Caco-2 (cell line): ENCODE measurements at regions not wholly inside any gene's neighbourhood (a gene's known extent, or its start where the extent isn't known, plus 50 kb on each side); places are given as distances from the start of the nearest gene placed in this dataset.

Experiments used
- BruUV-seq: library from RNA; stranded (reverse); fragments of 400-500 nt; replicated peaks from 2 replicates; lab custom pipeline; 2021; lab: Mats Ljungman, UMichigan
- CTCF ChIA-PET: fragments of 300-600 bp; sonication (Branson Sonifier 250); formaldehyde crosslinking; loops from one replicate; lab custom pipeline; 2022; ENCODE audit warnings: antibody characterized with exemption; lab: Charles Lee
- POLR2A ChIA-PET: fragments of 300-600 bp; sonication (Branson Sonifier 250); formaldehyde crosslinking; loops from one replicate; lab custom pipeline; 2022; ENCODE audit warnings: antibody characterized with exemption; lab: Charles Lee
- DNase-seq, 2 experiments: peaks; one replicate each; pipeline versions ENCODE4 v3.0.0 to v3.0.0-alpha.2; 2020 to 2022
- H3K27me3 ChIP-seq: replicated peaks from 2 replicates; pipeline ENCODE4 v1.6.0; 2011; ENCODE audit warnings: low read length; ENCODE audit not compliant: control insufficient read depth, insufficient read depth
- H3K36me3 ChIP-seq: 2 replicates; pipeline ENCODE4 v1.5.1; 2011; ENCODE audit warnings: low read length; ENCODE audit not compliant: control insufficient read depth, insufficient read depth
- H3K4me1 ChIP-seq: fragments of 250-450 bp; sonication (Bioruptor Pico); 2 replicates; pipeline ENCODE4 v1.5.1; 2020; ENCODE audit warnings: mild to moderate bottlenecking
- H3K4me3 ChIP-seq: 2 replicates; pipeline ENCODE4 v1.5.1; 2011; ENCODE audit warnings: low read depth, mild to moderate bottlenecking, control low read depth, low read length
- H3K9me3 ChIP-seq: fragments of 250-450 bp; sonication (Bioruptor Pico); 2 replicates; pipeline ENCODE4 v1.5.1; 2020; ENCODE audit warnings: mild to moderate bottlenecking, moderate library complexity
- H3K27ac Mint-ChIP-seq: one replicate; pipeline ENCODE4 v1.8.0; 2022; ENCODE audit warnings: mixed read lengths; ENCODE audit not compliant: unreplicated experiment
- H3K27me3 Mint-ChIP-seq: one replicate; pipeline ENCODE4 v1.8.0; 2022; ENCODE audit warnings: mixed read lengths; ENCODE audit not compliant: insufficient read depth, unreplicated experiment
- H3K36me3 Mint-ChIP-seq: one replicate; pipeline ENCODE4 v1.8.0; 2022; ENCODE audit warnings: mild to moderate bottlenecking, mixed read lengths; ENCODE audit not compliant: insufficient read depth, unreplicated experiment
- H3K4me1 Mint-ChIP-seq: one replicate; pipeline ENCODE4 v1.8.0; 2022; ENCODE audit warnings: low read depth, mixed read lengths; ENCODE audit not compliant: unreplicated experiment
- H3K4me3 Mint-ChIP-seq: one replicate; pipeline ENCODE4 v1.8.0; 2022; ENCODE audit warnings: mild to moderate bottlenecking, moderate library complexity, mixed read lengths; ENCODE audit not compliant: unreplicated experiment
- H3K9me3 Mint-ChIP-seq: one replicate; pipeline ENCODE4 v1.8.0; 2022; ENCODE audit warnings: mixed read lengths; ENCODE audit not compliant: unreplicated experiment
- intact Hi-C: fragments of 100-400 bp; cut with micrococcal nuclease; formaldehyde crosslinking; loops from one replicate; pipeline ENCODE4 v1.10.0; 2022; ENCODE audit not compliant: unreplicated experiment
- TF ChIP-seq, protein P1 (sequence below), 2 experiments: fragments of 200-600 bp in 1 of 2; IDR thresholded peaks; 1 replicate in 1 of 2; 2 replicates in 1 of 2; pipeline versions ENCODE4 v1.5.1 to v1.8.0; 2011 to 2022; ENCODE audit warnings: antibody characterized with exemption in 1 of 2, control low read depth in 1 of 2, inconsistent platforms in 1 of 2, low read depth in 1 of 2, low read length in 1 of 2, mild to moderate bottlenecking in 1 of 2, moderate library complexity in 1 of 2; ENCODE audit not compliant: insufficient read depth in 1 of 2, severe bottlenecking in 1 of 2, unreplicated experiment in 1 of 2

DNA sequence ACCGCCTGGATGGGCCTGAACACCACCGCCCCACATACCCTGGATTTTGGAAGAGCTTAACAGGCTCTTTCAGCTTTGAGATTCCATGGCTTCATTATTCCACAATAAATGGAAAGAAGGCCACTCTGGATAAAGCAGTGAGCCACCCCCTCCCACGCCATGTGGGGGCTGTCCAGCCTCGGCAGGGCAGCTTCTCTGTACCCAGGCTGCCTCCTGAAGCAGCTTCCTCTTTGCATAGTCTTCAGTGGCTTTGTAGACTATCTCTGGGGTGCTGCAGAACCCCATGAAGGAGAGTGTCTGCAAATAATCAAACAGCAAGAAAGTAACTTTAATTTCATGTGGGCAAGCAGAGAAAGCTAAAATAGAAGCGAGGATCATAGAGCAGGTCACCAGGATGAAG is 96.6 kb upstream of the NXT1 start:
- CTCF ChIA-PET, result interaction anchor here (0.5 kb wide), 1 partner anchor 604 kb away, joined by 3 read pairs; no protein-coding TSS in a partner anchor
- Histone ChIP-seq H3K36me3 (no peaks in the 10 kb centered on the region), H3K27me3 (no peaks in the 10 kb centered on the region), H3K4me1 (no peaks in the 10 kb centered on the region), H3K9me3 (no peaks in the 10 kb centered on the region; the same call in 1 of the 2 replicates), H3K4me3 (no peak overlapping the region)
- Mint-ChIP-seq H3K27me3 (no peaks in the 10 kb centered on the region), H3K4me1 (no peaks in the 10 kb centered on the region), H3K4me3 (no peak overlapping the region), H3K36me3 (no peaks in the 10 kb centered on the region), H3K27ac (no peak overlapping the region), H3K9me3 (peaks cover 10% of the 10 kb centered on the region)
- DNase-seq, result no peak
- POLR2A ChIA-PET, result no interaction called here
- no TSS peak for BruUV-seq
- TF ChIP-seq, protein P1, sequence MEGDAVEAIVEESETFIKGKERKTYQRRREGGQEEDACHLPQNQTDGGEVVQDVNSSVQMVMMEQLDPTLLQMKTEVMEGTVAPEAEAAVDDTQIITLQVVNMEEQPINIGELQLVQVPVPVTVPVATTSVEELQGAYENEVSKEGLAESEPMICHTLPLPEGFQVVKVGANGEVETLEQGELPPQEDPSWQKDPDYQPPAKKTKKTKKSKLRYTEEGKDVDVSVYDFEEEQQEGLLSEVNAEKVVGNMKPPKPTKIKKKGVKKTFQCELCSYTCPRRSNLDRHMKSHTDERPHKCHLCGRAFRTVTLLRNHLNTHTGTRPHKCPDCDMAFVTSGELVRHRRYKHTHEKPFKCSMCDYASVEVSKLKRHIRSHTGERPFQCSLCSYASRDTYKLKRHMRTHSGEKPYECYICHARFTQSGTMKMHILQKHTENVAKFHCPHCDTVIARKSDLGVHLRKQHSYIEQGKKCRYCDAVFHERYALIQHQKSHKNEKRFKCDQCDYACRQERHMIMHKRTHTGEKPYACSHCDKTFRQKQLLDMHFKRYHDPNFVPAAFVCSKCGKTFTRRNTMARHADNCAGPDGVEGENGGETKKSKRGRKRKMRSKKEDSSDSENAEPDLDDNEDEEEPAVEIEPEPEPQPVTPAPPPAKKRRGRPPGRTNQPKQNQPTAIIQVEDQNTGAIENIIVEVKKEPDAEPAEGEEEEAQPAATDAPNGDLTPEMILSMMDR (IDR thresholded peaks at IDR 0.05; ENCODE audit: insufficient read depth in 1 of 2, low read depth in 1 of 2, low read length in 1 of 2, severe bottlenecking in 1 of 2, unreplicated experiment in 1 of 2), result no peak
- intact Hi-C loops, result no loop called here

DNA sequence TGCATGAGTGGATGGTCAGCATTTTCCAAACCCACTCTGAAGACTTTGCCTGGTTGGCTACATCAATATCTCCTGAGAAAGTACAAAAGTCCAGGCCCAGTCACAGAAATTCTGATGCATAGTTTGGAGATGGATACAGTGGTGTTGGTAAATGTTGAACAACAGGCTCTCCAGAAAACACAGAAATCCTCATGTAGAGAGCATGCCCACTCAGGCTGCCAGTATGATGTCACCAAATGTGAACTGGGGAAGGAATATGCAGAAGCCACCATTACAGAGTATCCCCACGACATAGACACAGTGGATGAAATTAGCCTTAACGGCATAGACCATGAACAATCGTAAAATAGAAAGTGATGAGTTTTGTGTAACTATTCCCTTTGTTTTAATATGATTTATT is 97.1 kb upstream of the NXT1 start:
- CTCF ChIA-PET, result no interaction called here

DNA sequence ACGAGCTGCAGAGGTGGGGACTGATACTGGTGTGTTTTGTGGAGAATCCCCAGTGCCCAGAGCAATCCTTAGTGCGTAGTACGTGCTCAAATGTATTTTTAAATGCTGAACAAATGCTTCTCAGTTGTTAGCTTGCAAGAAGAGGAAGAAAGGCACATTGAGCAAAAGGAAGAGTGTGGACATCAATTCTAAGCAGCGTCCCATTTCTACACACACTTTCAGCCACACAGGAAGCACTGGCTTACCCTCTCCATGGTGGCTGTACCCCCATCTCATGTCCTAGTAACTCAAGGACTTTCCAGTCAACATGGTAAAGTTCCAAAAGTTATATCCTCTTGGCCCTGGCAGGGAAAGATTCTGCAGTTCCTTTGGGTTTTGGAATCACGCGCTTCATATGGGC is 98.8 kb upstream of the NXT1 start:
- TF ChIP-seq, protein P1 (IDR thresholded peaks at IDR 0.05; ENCODE audit: insufficient read depth in 1 of 2, low read depth in 1 of 2, low read length in 1 of 2, severe bottlenecking in 1 of 2, unreplicated experiment in 1 of 2), result no peak
- H3K4me1 ChIP-seq, result no peaks in the 10 kb centered on the region
- Mint-ChIP-seq H3K27me3 (no peaks in the 10 kb centered on the region), H3K27ac (no peak overlapping the region), H3K9me3 (peaks cover 10% of the 10 kb centered on the region), H3K4me3 (no peak overlapping the region), H3K4me1 (no peaks in the 10 kb centered on the region), H3K36me3 (no peaks in the 10 kb centered on the region)
- BruUV-seq, result no TSS peak
- intact Hi-C loops, result no loop called here
- H3K27me3 ChIP-seq, result no peaks in the 10 kb centered on the region
- H3K9me3 ChIP-seq, result no peaks in the 10 kb centered on the region; the same call in 1 of the 2 replicates
- H3K4me3 ChIP-seq, result no peak overlapping the region
- ChIA-PET POLR2A (no interaction called here), CTCF (no interaction called here)
- DNase-seq, result no peak
- no peaks in the 10 kb centered on the region for H3K36me3 ChIP-seq

More for the DNA sequence above, 97.1 kb upstream of the NXT1 start:
- intact Hi-C loops, result no loop called here
- H3K36me3 Mint-ChIP-seq, result no peaks in the 10 kb centered on the region
- H3K4me1 Mint-ChIP-seq, result no peaks in the 10 kb centered on the region
- Histone ChIP-seq H3K9me3 (no peaks in the 10 kb centered on the region; the same call in 1 of the 2 replicates), H3K27me3 (no peaks in the 10 kb centered on the region), H3K36me3 (no peaks in the 10 kb centered on the region), H3K4me3 (no peak overlapping the region), H3K4me1 (no peaks in the 10 kb centered on the region)
- TF ChIP-seq, protein P1 (IDR thresholded peaks at IDR 0.05; ENCODE audit: insufficient read depth in 1 of 2, low read depth in 1 of 2, low read length in 1 of 2, severe bottlenecking in 1 of 2, unreplicated experiment in 1 of 2), result no peak
- no TSS peak for BruUV-seq
- no peak overlapping the region for H3K27ac Mint-ChIP-seq
- no peak overlapping the region for H3K4me3 Mint-ChIP-seq
- peaks cover 10% of the 10 kb centered on the region for H3K9me3 Mint-ChIP-seq
- H3K27me3 Mint-ChIP-seq, result no peaks in the 10 kb centered on the region
- POLR2A ChIA-PET, result no interaction called here
- DNase-seq, result no peak
